ENCODE measurements at regions not wholly inside any gene's neighbourhood (a gene's known extent, or its start where the extent isn't known, plus 50 kb on each side); places are given as distances from the start of the nearest gene placed in this dataset.
"Not testable (repeated sequence)": the region's sequence is repeated elsewhere in the genome, so short reads cannot be mapped to it uniquely, and the experiment has no call there.

- no peak for DNase-seq (ENCODE audit: extremely low read depth, low read depth)
Observed at GRCh38 chr11:98703779-98704556, 316.8 kb upstream of the CNTN5 start.

- DNase-seq (ENCODE audit: extremely low read depth, low read depth) = no peak
Observed at GRCh38 chr11:98710026-98710425, 310.7 kb upstream of the CNTN5 start.

GRCh38 chr11:98710986-98711385 is 309.8 kb upstream of the CNTN5 start:
- no peak for DNase-seq (ENCODE audit: extremely low read depth, low read depth)

- no peak for DNase-seq (ENCODE audit: extremely low read depth, low read depth)
Observed at GRCh38 chr11:98720951-98721350, 299.8 kb upstream of the CNTN5 start.

GRCh38 chr11:98725471-98725870 is 295.3 kb upstream of the CNTN5 start:
- no peak for DNase-seq (ENCODE audit: extremely low read depth, low read depth)

- DNase-seq (ENCODE audit: extremely low read depth, low read depth) = no peak
Observed at GRCh38 chr11:98728421-98728820, 292.3 kb upstream of the CNTN5 start.

- no peak for DNase-seq (ENCODE audit: extremely low read depth, low read depth)
Observed at GRCh38 chr11:98729118-98729517, 291.6 kb upstream of the CNTN5 start.

- no peak for DNase-seq (ENCODE audit: extremely low read depth, low read depth)
Observed at GRCh38 chr11:98732947-98733346, 287.8 kb upstream of the CNTN5 start.

GRCh38 chr11:98733378-98733777 is 287.4 kb upstream of the CNTN5 start:
- DNase-seq (ENCODE audit: extremely low read depth, low read depth) = not testable (repeated sequence)

GRCh38 chr11:98734686-98735085 is 286.1 kb upstream of the CNTN5 start:
- no peak for DNase-seq (ENCODE audit: extremely low read depth, low read depth)

GRCh38 chr11:98736833-98737232 is 283.9 kb upstream of the CNTN5 start:
- no peak for DNase-seq (ENCODE audit: extremely low read depth, low read depth)

- no peak for DNase-seq (ENCODE audit: extremely low read depth, low read depth)
Observed at GRCh38 chr11:98740321-98740720, 280.4 kb upstream of the CNTN5 start.

GRCh38 chr11:98763446-98763845 is 257.3 kb upstream of the CNTN5 start:
- not testable (repeated sequence) for DNase-seq (ENCODE audit: extremely low read depth, low read depth)

GRCh38 chr11:98766903-98767302 is 253.8 kb upstream of the CNTN5 start:
- no peak for DNase-seq (ENCODE audit: extremely low read depth, low read depth)

GRCh38 chr11:98770046-98770445 is 250.7 kb upstream of the CNTN5 start:
- DNase-seq (ENCODE audit: extremely low read depth, low read depth) = not testable (repeated sequence)

- no peak for DNase-seq (ENCODE audit: extremely low read depth, low read depth)
Observed at GRCh38 chr11:98771791-98772190, 249.0 kb upstream of the CNTN5 start.

GRCh38 chr11:98772893-98773292 is 247.9 kb upstream of the CNTN5 start:
- DNase-seq (ENCODE audit: extremely low read depth, low read depth) = no peak

GRCh38 chr11:98793276-98793675 is 227.5 kb upstream of the CNTN5 start:
- no peak for DNase-seq (ENCODE audit: extremely low read depth, low read depth)

GRCh38 chr11:98798333-98798732 is 222.4 kb upstream of the CNTN5 start:
- no peak for DNase-seq (ENCODE audit: extremely low read depth, low read depth)

- no peak for DNase-seq (ENCODE audit: extremely low read depth, low read depth)
Observed at GRCh38 chr11:98800696-98801095, 220.1 kb upstream of the CNTN5 start.

- DNase-seq (ENCODE audit: extremely low read depth, low read depth) = no peak
Observed at GRCh38 chr11:98828986-98829708, 191.6 kb upstream of the CNTN5 start.

- DNase-seq (ENCODE audit: extremely low read depth, low read depth) = no peak
Observed at GRCh38 chr11:98829971-98830370, 190.8 kb upstream of the CNTN5 start.

Measured in NCI-H460 (cell line).